IMR-90 (cell line): ENCODE measurements at regions not wholly inside any gene's neighbourhood (a gene's known extent, or its start where the extent isn't known, plus 50 kb on each side); places are given as distances from the start of the nearest gene placed in this dataset.

Experiments
- POLR2A ChIP-seq: IDR thresholded peaks from 2 replicates; pipeline ENCODE4 v1.6.1; 2012; ENCODE audit warnings: mild to moderate bottlenecking, low read depth, low read length
- SMC3 ChIP-seq: fragments of 150-350 bp; IDR thresholded peaks from 2 replicates; pipeline ENCODE4 v1.6.1; 2016; ENCODE audit warnings: low read depth, mild to moderate bottlenecking, antibody characterized with exemption, low read length, moderate library complexity
- TF ChIP-seq, protein P1 (sequence below): conservative IDR thresholded peaks from 2 replicates; pipeline ENCODE4 v1.5.1; 2012; ENCODE audit warnings: mild to moderate bottlenecking, low read depth, low read length, improper control_type of control experiment

DNA sequence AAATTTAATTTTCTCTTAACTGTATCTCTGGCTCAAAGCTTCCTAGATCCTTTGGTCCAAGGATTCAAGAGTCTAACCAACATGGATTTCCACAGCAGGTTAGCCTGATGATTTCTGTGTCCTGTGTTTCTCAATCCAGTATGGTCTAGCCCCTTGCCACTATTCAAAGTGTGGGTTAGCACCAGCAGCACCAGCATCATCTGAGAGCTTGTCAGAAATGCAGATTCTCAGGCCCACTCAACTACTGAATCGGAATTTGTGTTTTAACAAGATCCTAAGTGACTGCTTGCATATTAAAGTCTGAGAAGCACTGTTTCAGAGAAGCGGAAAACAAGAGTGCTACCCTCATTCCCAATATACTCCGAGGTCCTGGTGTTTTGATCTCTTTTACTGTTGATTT, 133.8 kb upstream of the PRDM1 start:
- TF ChIP-seq, protein P1, sequence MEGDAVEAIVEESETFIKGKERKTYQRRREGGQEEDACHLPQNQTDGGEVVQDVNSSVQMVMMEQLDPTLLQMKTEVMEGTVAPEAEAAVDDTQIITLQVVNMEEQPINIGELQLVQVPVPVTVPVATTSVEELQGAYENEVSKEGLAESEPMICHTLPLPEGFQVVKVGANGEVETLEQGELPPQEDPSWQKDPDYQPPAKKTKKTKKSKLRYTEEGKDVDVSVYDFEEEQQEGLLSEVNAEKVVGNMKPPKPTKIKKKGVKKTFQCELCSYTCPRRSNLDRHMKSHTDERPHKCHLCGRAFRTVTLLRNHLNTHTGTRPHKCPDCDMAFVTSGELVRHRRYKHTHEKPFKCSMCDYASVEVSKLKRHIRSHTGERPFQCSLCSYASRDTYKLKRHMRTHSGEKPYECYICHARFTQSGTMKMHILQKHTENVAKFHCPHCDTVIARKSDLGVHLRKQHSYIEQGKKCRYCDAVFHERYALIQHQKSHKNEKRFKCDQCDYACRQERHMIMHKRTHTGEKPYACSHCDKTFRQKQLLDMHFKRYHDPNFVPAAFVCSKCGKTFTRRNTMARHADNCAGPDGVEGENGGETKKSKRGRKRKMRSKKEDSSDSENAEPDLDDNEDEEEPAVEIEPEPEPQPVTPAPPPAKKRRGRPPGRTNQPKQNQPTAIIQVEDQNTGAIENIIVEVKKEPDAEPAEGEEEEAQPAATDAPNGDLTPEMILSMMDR = no peak
- TF ChIP-seq POLR2A (no peak), SMC3 (no peak)
